Neural cell (in vitro differentiated cells): ENCODE measurements at regions not wholly inside any gene's neighbourhood (a gene's known extent, or its start where the extent isn't known, plus 50 kb on each side); places are given as distances from the start of the nearest gene placed in this dataset.

Experiments
- EP300 ChIP-seq: fragments of 450-650 bp; conservative IDR thresholded peaks from 2 replicates; pipeline ENCODE4 v1.6.1; 2014; ENCODE audit warnings: antibody characterized with exemption, mild to moderate bottlenecking, moderate library complexity; ENCODE audit not compliant: poor library complexity, severe bottlenecking
- EZH2 ChIP-seq: fragments of 200-600, 300-800 bp; shearing (Covaris generic), sonication (generic); IDR thresholded peaks from 2 replicates; pipeline ENCODE4 v1.6.1; 2014; ENCODE audit warnings: antibody characterized with exemption, low read length, borderline replicate concordance, mild to moderate bottlenecking; ENCODE audit not compliant: insufficient read depth, poor library complexity, severe bottlenecking
- MXI1 ChIP-seq: fragments of 450-650 bp; conservative IDR thresholded peaks from 2 replicates; pipeline ENCODE4 v1.6.1; 2014; ENCODE audit warnings: antibody characterized with exemption, mild to moderate bottlenecking; ENCODE audit not compliant: poor library complexity, severe bottlenecking
- POLR2AphosphoS5 ChIP-seq: IDR thresholded peaks from 2 replicates; pipeline ENCODE4 v1.6.1; 2012
- RAD21 ChIP-seq: fragments of 450-650 bp; conservative IDR thresholded peaks from 2 replicates; pipeline ENCODE4 v1.6.1; 2014; ENCODE audit warnings: antibody characterized with exemption, mild to moderate bottlenecking, moderate library complexity
- SMC3 ChIP-seq: fragments of 450-650 bp; conservative IDR thresholded peaks from 2 replicates; pipeline ENCODE4 v1.6.1; 2014; ENCODE audit warnings: antibody characterized with exemption, mild to moderate bottlenecking, moderate library complexity; ENCODE audit not compliant: poor library complexity
- TAF1 ChIP-seq: IDR thresholded peaks from 2 replicates; pipeline ENCODE4 v1.6.1; 2012; ENCODE audit warnings: low read depth
- TF ChIP-seq, protein P1 (sequence below): IDR thresholded peaks from 2 replicates; pipeline ENCODE4 v1.6.1; 2012; ENCODE audit warnings: borderline replicate concordance
- TF ChIP-seq, protein P2 (sequence below): fragments of 450-650 bp; IDR thresholded peaks from 2 replicates; pipeline ENCODE4 v1.5.1; 2014; ENCODE audit warnings: antibody characterized with exemption, mild to moderate bottlenecking, moderate library complexity; ENCODE audit not compliant: poor library complexity, severe bottlenecking

- TF ChIP-seq, protein P1, sequence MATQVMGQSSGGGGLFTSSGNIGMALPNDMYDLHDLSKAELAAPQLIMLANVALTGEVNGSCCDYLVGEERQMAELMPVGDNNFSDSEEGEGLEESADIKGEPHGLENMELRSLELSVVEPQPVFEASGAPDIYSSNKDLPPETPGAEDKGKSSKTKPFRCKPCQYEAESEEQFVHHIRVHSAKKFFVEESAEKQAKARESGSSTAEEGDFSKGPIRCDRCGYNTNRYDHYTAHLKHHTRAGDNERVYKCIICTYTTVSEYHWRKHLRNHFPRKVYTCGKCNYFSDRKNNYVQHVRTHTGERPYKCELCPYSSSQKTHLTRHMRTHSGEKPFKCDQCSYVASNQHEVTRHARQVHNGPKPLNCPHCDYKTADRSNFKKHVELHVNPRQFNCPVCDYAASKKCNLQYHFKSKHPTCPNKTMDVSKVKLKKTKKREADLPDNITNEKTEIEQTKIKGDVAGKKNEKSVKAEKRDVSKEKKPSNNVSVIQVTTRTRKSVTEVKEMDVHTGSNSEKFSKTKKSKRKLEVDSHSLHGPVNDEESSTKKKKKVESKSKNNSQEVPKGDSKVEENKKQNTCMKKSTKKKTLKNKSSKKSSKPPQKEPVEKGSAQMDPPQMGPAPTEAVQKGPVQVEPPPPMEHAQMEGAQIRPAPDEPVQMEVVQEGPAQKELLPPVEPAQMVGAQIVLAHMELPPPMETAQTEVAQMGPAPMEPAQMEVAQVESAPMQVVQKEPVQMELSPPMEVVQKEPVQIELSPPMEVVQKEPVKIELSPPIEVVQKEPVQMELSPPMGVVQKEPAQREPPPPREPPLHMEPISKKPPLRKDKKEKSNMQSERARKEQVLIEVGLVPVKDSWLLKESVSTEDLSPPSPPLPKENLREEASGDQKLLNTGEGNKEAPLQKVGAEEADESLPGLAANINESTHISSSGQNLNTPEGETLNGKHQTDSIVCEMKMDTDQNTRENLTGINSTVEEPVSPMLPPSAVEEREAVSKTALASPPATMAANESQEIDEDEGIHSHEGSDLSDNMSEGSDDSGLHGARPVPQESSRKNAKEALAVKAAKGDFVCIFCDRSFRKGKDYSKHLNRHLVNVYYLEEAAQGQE = no peak
- TF ChIP-seq, protein P2, sequence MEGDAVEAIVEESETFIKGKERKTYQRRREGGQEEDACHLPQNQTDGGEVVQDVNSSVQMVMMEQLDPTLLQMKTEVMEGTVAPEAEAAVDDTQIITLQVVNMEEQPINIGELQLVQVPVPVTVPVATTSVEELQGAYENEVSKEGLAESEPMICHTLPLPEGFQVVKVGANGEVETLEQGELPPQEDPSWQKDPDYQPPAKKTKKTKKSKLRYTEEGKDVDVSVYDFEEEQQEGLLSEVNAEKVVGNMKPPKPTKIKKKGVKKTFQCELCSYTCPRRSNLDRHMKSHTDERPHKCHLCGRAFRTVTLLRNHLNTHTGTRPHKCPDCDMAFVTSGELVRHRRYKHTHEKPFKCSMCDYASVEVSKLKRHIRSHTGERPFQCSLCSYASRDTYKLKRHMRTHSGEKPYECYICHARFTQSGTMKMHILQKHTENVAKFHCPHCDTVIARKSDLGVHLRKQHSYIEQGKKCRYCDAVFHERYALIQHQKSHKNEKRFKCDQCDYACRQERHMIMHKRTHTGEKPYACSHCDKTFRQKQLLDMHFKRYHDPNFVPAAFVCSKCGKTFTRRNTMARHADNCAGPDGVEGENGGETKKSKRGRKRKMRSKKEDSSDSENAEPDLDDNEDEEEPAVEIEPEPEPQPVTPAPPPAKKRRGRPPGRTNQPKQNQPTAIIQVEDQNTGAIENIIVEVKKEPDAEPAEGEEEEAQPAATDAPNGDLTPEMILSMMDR = no peak
- TF ChIP-seq POLR2AphosphoS5 (no peak), EZH2 (no peak), RAD21 (no peak), TAF1 (no peak), MXI1 (no peak), EP300 (no peak), SMC3 (no peak)
Observed at GRCh38 chr7:16261654-16262053, 159.7 kb downstream of the CRPPA start.
